ENCODE measurements at regions not wholly inside any gene's neighbourhood (a gene's known extent, or its start where the extent isn't known, plus 50 kb on each side); places are given as distances from the start of the nearest gene placed in this dataset.

DNA sequence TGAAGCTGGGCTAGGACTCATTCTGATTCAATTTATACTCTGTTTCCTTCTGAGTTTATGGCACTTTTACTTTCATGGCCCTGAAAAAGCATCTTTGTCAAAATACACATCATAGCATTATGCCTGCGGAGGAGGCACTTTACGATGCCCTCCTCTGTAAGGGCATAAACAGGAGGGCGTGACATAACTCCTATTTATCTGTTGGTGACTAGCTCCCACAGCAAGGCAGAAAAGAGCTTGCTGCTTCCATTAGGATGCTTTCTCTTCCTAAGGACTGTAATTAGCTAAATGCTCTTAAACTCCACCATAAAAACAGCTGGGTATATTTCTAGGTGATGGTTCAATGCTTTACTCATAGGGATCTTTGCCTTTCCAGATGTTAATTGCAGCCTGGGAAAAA is 315.2 kb upstream of the GHITM start:
- no peak for TF ChIP-seq POLR2A (IDR thresholded peaks at IDR 0.05)
- TF ChIP-seq, protein P1, sequence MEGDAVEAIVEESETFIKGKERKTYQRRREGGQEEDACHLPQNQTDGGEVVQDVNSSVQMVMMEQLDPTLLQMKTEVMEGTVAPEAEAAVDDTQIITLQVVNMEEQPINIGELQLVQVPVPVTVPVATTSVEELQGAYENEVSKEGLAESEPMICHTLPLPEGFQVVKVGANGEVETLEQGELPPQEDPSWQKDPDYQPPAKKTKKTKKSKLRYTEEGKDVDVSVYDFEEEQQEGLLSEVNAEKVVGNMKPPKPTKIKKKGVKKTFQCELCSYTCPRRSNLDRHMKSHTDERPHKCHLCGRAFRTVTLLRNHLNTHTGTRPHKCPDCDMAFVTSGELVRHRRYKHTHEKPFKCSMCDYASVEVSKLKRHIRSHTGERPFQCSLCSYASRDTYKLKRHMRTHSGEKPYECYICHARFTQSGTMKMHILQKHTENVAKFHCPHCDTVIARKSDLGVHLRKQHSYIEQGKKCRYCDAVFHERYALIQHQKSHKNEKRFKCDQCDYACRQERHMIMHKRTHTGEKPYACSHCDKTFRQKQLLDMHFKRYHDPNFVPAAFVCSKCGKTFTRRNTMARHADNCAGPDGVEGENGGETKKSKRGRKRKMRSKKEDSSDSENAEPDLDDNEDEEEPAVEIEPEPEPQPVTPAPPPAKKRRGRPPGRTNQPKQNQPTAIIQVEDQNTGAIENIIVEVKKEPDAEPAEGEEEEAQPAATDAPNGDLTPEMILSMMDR (IDR thresholded peaks at IDR 0.05): no peak
- WGBS, 2 donors: 87 to 88% methylated on average over 3 of the region's 3 CpGs

DNA sequence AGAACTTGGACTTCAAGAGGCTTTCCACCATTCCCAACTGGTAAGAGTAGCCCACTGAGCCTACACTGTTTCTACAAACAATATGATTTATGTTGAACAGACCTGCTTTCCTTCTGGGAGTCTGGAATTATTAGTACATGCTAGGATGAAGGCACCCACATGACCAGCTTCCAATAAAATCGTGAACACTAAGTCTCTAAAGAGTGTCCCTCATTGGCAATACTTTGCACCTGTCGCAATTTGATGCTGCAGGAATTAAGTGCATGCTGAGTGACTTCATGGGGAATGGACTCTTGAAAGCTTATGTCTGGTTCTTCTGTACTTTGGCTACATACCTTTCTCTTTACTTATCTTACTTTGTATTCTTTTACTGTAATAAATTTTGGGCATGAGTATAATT is 305.2 kb upstream of the GHITM start:
- WGBS, 2 donors: 85 to 88% methylated on average over 2 of the region's 2 CpGs
- TF ChIP-seq POLR2A (IDR thresholded peaks at IDR 0.05): no peak
- TF ChIP-seq, protein P1 (IDR thresholded peaks at IDR 0.05): no peak
- no peak overlapping the region for H3K27ac ChIP-seq
- H3K27me3 ChIP-seq: no peaks in the 10 kb centered on the region
- H3K4me1 ChIP-seq: no peaks in the 10 kb centered on the region
- intact Hi-C loops (cut with DNase I): no loop called here
- H3K4me3 ChIP-seq (replicated peaks in 1 of 3): no peak overlapping the region
- H3K9me3 ChIP-seq: no peaks in the 10 kb centered on the region
- H3K36me3 ChIP-seq: no peaks in the 10 kb centered on the region
- DNase-seq: no peak

More for the DNA sequence above, 315.2 kb upstream of the GHITM start:
- no peaks in the 10 kb centered on the region for H3K27me3 ChIP-seq
- H3K27ac ChIP-seq: no peak overlapping the region
- no peaks in the 10 kb centered on the region for H3K4me1 ChIP-seq
- intact Hi-C loops (cut with DNase I): no loop called here
- DNase-seq: no peak
- H3K4me3 ChIP-seq (replicated peaks in 1 of 3): no peak overlapping the region
- H3K36me3 ChIP-seq: no peaks in the 10 kb centered on the region
- no peaks in the 10 kb centered on the region for H3K9me3 ChIP-seq

DNA sequence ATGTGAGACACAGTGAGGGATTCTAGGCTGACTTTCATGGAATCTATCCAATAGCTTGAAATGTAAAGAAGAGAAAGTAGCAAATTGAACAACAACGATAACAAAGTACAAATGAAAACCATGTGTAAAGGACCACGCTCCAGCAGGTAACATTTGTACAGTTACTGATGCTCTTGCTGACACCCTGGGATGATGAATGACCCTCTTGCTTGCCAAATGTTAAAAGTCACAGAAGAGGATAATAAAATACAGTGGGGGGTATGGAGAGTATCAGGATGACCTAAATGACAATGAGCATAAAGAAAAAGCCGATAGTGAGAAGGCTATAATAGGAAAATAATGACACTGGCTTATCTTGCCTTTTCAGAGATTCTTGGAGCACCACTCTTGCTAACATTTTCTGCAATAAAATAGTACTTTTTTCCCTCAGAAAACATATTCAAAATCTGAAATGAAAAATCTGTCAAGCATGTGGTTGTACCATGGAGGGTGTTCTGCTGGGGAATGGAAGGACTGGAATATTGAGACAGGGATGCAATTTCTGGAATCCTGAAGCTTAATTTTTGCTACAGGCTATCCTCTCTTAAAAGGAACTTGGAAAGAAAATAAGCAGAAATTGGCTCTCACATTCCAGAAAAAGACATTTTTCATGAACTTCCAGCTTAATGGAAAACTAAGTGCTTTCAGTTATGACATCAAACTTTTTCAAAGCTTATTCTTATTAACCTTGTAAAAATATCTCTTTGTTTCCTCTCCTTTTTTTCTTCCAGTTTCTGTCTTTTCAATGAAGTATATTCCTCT is 303.2 kb upstream of the GHITM start:
- DNase-seq: no peak
- intact Hi-C loops (cut with DNase I): no loop called here
- Histone ChIP-seq H3K9me3 (no peaks in the 10 kb centered on the region), H3K36me3 (no peaks in the 10 kb centered on the region), H3K27ac (no peak overlapping the region), H3K27me3 (no peaks in the 10 kb centered on the region), H3K4me1 (no peaks in the 10 kb centered on the region), H3K4me3 (replicated peaks in 1 of 3) (no peak overlapping the region)
- 62 to 81% methylated on average over 3 of the region's 3 CpGs for WGBS, 2 donors
- TF ChIP-seq, protein P1 (IDR thresholded peaks at IDR 0.05): no peak
- no peak for TF ChIP-seq POLR2A (IDR thresholded peaks at IDR 0.05)

DNA sequence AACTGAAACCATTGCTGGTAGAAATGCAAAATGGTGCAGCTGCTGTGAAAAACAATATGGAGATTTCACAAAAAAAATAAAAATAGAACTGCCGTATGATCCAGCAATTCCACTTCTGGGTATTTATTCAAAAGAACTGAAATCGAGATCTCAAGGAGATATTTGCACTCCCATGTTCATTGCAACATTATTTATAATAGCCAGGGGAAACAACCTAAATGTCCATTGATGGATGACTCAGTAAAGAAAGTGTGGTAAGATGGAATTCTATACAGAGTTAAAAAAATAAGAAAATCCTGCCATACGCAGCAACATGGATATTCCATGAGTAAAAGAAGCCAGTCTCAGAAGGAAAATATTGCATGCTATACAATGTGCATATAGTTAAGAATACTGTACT is 290.6 kb upstream of the GHITM start:
- TF ChIP-seq, protein P1 (IDR thresholded peaks at IDR 0.05): no peak
- TF ChIP-seq POLR2A (IDR thresholded peaks at IDR 0.05): no peak
- Histone ChIP-seq H3K9me3 (no peaks in the 10 kb centered on the region), H3K4me3 (replicated peaks in 1 of 3) (no peak overlapping the region), H3K36me3 (no peaks in the 10 kb centered on the region), H3K4me1 (no peaks in the 10 kb centered on the region), H3K27ac (no peak overlapping the region), H3K27me3 (no peaks in the 10 kb centered on the region)
- 77 to 86% methylated on average over 3 of the region's 3 CpGs for WGBS, 2 donors
- no peak for DNase-seq
- intact Hi-C loops (cut with DNase I): no loop called here

DNA sequence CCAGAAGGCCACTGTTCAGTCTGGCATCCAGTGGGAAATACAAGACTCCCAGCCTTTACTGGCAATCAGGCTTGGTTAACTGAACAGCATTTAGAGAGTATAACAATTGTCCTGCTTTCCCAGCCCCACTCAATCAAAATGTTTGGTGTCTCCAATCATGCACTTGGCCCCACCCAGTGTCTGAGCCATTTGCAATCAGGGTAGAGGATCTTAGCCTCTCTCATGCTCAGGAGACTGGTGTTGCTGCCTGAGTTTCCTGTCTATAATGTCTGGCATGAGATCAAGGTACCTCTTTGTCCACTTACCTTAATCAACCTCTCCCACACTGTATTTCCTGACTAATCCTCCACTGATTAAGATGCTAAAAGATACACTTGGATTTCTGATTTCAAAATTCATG is 290.2 kb upstream of the GHITM start:
- no peak for DNase-seq
- H3K27ac ChIP-seq: no peak overlapping the region
- H3K36me3 ChIP-seq: no peaks in the 10 kb centered on the region
- H3K4me3 ChIP-seq (replicated peaks in 1 of 3): no peak overlapping the region
- H3K9me3 ChIP-seq: no peaks in the 10 kb centered on the region
- TF ChIP-seq, protein P1 (IDR thresholded peaks at IDR 0.05): no peak
- no peak for TF ChIP-seq POLR2A (IDR thresholded peaks at IDR 0.05)
- H3K4me1 ChIP-seq: no peaks in the 10 kb centered on the region
- no peaks in the 10 kb centered on the region for H3K27me3 ChIP-seq
- intact Hi-C loops (cut with DNase I): no loop called here

Measured in thyroid gland (tissue), 4 donors.